SK-MEL-5 (cell line): ENCODE measurements at regions not wholly inside any gene's neighbourhood (a gene's known extent, or its start where the extent isn't known, plus 50 kb on each side); places are given as distances from the start of the nearest gene placed in this dataset.

Source experiments
- DNase-seq: peaks from one replicate; pipeline ENCODE4 v3.0.0-alpha.2; 2016; ENCODE audit warnings: low read depth, low spot score
- in situ Hi-C: cut with HindIII; loops from 2 replicates; pipeline ENCODE4 v1.10.0; 2016; ENCODE audit warnings: low sequenced_read_pairs, high pct_unique_total_duplicates, low pct_unique_long_range_greater_than_20kb

GRCh38 chr16:8251298-8251697 is 339.0 kb downstream of the TMEM114 start:
- in situ Hi-C loops: no loop called here

GRCh38 chr16:8247993-8248392 is 342.3 kb downstream of the TMEM114 start:
- in situ Hi-C loops: no loop called here
- no peak for DNase-seq

More at GRCh38 chr16:8251298-8251697, 339.0 kb downstream of the TMEM114 start:
- no peak for DNase-seq

GRCh38 chr16:8243981-8244380 is 346.3 kb downstream of the TMEM114 start:
- in situ Hi-C loops: no loop called here
- DNase-seq: no peak

- in situ Hi-C loops: no loop called here
- no peak for DNase-seq
Observed at GRCh38 chr16:8241408-8241807, 348.9 kb downstream of the TMEM114 start.

- no peak for DNase-seq
- in situ Hi-C loops: no loop called here
Observed at GRCh38 chr16:8239443-8239842, 350.9 kb downstream of the TMEM114 start.

- in situ Hi-C loops: no loop called here
Observed at GRCh38 chr16:8237452-8237851, 352.9 kb downstream of the TMEM114 start.

GRCh38 chr16:8236816-8237215 is 353.5 kb downstream of the TMEM114 start:
- no peak for DNase-seq
- in situ Hi-C loops: no loop called here

More at GRCh38 chr16:8237452-8237851, 352.9 kb downstream of the TMEM114 start:
- DNase-seq: no peak

GRCh38 chr16:8230497-8230896 is 359.8 kb downstream of the TMEM114 start:
- no peak for DNase-seq
- in situ Hi-C loops: no loop called here

GRCh38 chr16:8229011-8229520 is 361.2 kb downstream of the TMEM114 start:
- in situ Hi-C loops: no loop called here
- no peak for DNase-seq

- DNase-seq: no peak
- in situ Hi-C loops: no loop called here
Observed at GRCh38 chr16:8217201-8217600, 373.1 kb downstream of the TMEM114 start.

GRCh38 chr16:8204769-8205168 is 385.5 kb downstream of the TMEM114 start:
- in situ Hi-C loops: no loop called here
- no peak for DNase-seq

GRCh38 chr16:8204096-8204495 is 386.2 kb downstream of the TMEM114 start:
- DNase-seq: no peak
- in situ Hi-C loops: no loop called here

- no peak for DNase-seq
- in situ Hi-C loops: no loop called here
Observed at GRCh38 chr16:8203101-8203500, 387.2 kb downstream of the TMEM114 start.

GRCh38 chr16:8200839-8201238 is 389.5 kb downstream of the TMEM114 start:
- no peak for DNase-seq
- in situ Hi-C loops: no loop called here

- in situ Hi-C loops: no loop called here
- no peak for DNase-seq
Observed at GRCh38 chr16:8199390-8199789, 390.9 kb downstream of the TMEM114 start.

GRCh38 chr16:8194794-8195193 is 395.5 kb downstream of the TMEM114 start:
- peak; percentile 40 for DNase-seq
- in situ Hi-C loops: no loop called here

GRCh38 chr16:8188841-8189240 is 401.5 kb downstream of the TMEM114 start:
- in situ Hi-C loops: no loop called here
- DNase-seq: no peak

- no peak for DNase-seq
- in situ Hi-C loops: no loop called here
Observed at GRCh38 chr16:8187782-8188372, 402.4 kb downstream of the TMEM114 start.

GRCh38 chr16:8184854-8185253 is 405.5 kb downstream of the TMEM114 start:
- DNase-seq: no peak
- in situ Hi-C loops: no loop called here
